Erythroblast (primary cell): ENCODE measurements at regions not wholly inside any gene's neighbourhood (a gene's known extent, or its start where the extent isn't known, plus 50 kb on each side); places are given as distances from the start of the nearest gene placed in this dataset.

Source experiments
- GATA1 ChIP-seq: IDR thresholded peaks from 2 replicates; pipeline ENCODE4 v1.6.1; 2011; ENCODE audit warnings: low read depth, mild to moderate bottlenecking, control low read depth, low read length, moderate library complexity
- POLR2A ChIP-seq: IDR thresholded peaks from 2 replicates; pipeline ENCODE4 v1.6.1; 2011; ENCODE audit warnings: mild to moderate bottlenecking, low read length

- TF ChIP-seq POLR2A (no peak), GATA1 (no peak)
Measured at GRCh38 chr6:71079677-71080076, 122.8 kb upstream of the B3GAT2 start.
